ENCODE measurements at regions not wholly inside any gene's neighbourhood (a gene's known extent, or its start where the extent isn't known, plus 50 kb on each side); places are given as distances from the start of the nearest gene placed in this dataset.
"Not testable (repeated sequence)": the region's sequence is repeated elsewhere in the genome, so short reads cannot be mapped to it uniquely, and the experiment has no call there.

DNA sequence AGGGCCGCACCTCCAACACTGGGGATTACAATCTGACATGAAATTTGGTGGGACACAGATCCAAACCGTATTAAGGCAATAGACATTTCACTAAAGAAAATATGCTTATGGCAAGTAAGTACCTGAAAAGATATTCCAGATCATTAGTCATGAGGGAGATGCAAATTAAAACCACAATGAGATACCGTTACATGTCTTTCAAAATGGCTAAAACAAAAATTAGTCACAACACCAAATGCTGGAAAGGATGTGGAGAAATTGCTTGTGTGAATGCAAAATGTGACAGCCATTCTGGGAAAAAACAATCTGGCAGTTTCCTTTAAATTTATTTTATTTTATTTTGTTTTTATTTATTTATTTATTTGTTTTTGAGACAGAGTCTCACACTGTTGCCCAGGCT is 82.3 kb upstream of the PTGDR start:
- H2AFZ ChIP-seq (ENCODE audit: low read length): no peak overlapping the region
- TF ChIP-seq, protein P1, sequence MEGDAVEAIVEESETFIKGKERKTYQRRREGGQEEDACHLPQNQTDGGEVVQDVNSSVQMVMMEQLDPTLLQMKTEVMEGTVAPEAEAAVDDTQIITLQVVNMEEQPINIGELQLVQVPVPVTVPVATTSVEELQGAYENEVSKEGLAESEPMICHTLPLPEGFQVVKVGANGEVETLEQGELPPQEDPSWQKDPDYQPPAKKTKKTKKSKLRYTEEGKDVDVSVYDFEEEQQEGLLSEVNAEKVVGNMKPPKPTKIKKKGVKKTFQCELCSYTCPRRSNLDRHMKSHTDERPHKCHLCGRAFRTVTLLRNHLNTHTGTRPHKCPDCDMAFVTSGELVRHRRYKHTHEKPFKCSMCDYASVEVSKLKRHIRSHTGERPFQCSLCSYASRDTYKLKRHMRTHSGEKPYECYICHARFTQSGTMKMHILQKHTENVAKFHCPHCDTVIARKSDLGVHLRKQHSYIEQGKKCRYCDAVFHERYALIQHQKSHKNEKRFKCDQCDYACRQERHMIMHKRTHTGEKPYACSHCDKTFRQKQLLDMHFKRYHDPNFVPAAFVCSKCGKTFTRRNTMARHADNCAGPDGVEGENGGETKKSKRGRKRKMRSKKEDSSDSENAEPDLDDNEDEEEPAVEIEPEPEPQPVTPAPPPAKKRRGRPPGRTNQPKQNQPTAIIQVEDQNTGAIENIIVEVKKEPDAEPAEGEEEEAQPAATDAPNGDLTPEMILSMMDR (IDR thresholded peaks at IDR 0.05; ENCODE audit: extremely low read depth, low read depth, low read length): no peak

DNA sequence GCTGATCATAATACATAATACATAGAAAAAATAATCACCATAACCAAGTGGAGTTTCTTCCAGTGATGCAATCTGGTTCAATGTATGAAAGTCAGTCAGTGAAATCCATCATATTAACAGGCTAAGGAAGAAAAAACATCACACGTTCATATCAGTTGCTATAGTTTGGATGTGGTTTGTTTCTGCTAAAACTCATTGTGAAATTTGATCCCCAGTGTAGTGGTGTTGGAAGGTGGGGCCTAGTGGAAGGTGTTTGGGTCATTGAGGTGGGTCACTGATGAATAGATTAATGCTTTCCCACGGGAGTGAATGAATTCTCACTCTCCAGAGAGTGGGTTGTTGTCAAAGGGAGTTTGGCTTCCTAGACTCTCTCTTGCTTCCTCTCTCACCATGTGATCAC is 84.6 kb upstream of the PTGDR start:
- Histone ChIP-seq H2AFZ (ENCODE audit: low read length) (no peak overlapping the region), H3K27ac (ENCODE audit: low read depth, low read length) (no peak overlapping the region), H3K27me3 (ENCODE audit: insufficient read depth, low read length) (peaks cover 4% of the 10 kb centered on the region), H3K79me2 (ENCODE audit: insufficient read depth, low read length) (no peaks in the 10 kb centered on the region), H3K9me3 (ENCODE audit: low read depth, low read length) (no peaks in the 10 kb centered on the region), H4K20me1 (ENCODE audit: insufficient read depth, low read length) (no peaks in the 10 kb centered on the region), H3K4me2 (ENCODE audit: insufficient read depth, low read length) (no peak overlapping the region), H3K4me1 (ENCODE audit: insufficient read depth, low read length) (no peaks in the 10 kb centered on the region), H3K4me3 (ENCODE audit: insufficient read depth, low read length) (no peak overlapping the region), H3K36me3 (ENCODE audit: insufficient read depth, low read length) (no peaks in the 10 kb centered on the region)
- TF ChIP-seq, protein P1 (IDR thresholded peaks at IDR 0.05; ENCODE audit: extremely low read depth, low read depth, low read length): no peak
- DNase-seq (ENCODE audit: insufficient read length, low spot score, missing footprints): no peak

More for the DNA sequence above, 82.3 kb upstream of the PTGDR start:
- no peak overlapping the region for H3K27ac ChIP-seq (ENCODE audit: low read depth, low read length)
- no peak overlapping the region for H3K4me3 ChIP-seq (ENCODE audit: insufficient read depth, low read length)
- no peak overlapping the region for H3K4me2 ChIP-seq (ENCODE audit: insufficient read depth, low read length)
- no peak for DNase-seq (ENCODE audit: insufficient read length, low spot score, missing footprints)
- H3K79me2 ChIP-seq (ENCODE audit: insufficient read depth, low read length): no peaks in the 10 kb centered on the region
- no peaks in the 10 kb centered on the region for H3K9me3 ChIP-seq (ENCODE audit: low read depth, low read length)
- H4K20me1 ChIP-seq (ENCODE audit: insufficient read depth, low read length): no peaks in the 10 kb centered on the region
- no peaks in the 10 kb centered on the region for H3K4me1 ChIP-seq (ENCODE audit: insufficient read depth, low read length)
- peaks cover 4% of the 10 kb centered on the region for H3K27me3 ChIP-seq (ENCODE audit: insufficient read depth, low read length)
- no peaks in the 10 kb centered on the region for H3K36me3 ChIP-seq (ENCODE audit: insufficient read depth, low read length)

DNA sequence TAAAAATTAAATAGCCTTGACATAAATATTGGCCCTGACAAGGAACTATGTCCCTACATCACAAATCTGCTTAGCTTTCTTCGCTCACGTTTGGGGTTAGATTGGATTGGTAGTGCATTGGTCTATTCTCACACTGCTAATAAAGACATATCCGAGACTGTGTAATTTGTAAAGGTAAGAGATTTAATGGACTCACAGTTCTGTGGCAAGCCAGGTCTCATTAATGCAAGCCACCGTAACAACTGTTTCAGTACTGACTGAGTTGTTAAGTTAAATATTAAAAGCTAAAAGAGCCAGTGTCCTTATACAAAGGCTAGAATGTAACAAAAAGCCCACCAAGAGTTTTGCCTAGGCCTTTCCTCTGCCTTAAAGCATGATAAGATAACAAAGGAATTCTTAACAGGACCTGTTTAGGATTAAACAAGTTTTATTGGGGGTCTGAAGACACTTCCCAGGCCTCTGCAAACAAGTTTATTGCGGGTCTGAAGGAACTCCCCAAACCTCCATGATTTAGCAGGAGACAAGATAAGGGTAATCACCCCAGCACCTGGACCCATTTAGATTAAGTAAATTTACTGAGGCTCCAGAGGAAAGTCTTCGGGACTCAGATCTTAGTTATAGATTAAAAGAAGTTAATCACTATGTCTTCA is 88.2 kb upstream of the PTGDR start:
- Histone ChIP-seq H2AFZ (ENCODE audit: low read length) (no peak overlapping the region), H3K4me1 (ENCODE audit: insufficient read depth, low read length) (no peaks in the 10 kb centered on the region), H3K27me3 (ENCODE audit: insufficient read depth, low read length) (peaks cover 15% of the 10 kb centered on the region), H3K9me3 (ENCODE audit: low read depth, low read length) (no peaks in the 10 kb centered on the region), H4K20me1 (ENCODE audit: insufficient read depth, low read length) (no peaks in the 10 kb centered on the region), H3K79me2 (ENCODE audit: insufficient read depth, low read length) (no peaks in the 10 kb centered on the region), H3K36me3 (ENCODE audit: insufficient read depth, low read length) (no peaks in the 10 kb centered on the region), H3K4me3 (ENCODE audit: insufficient read depth, low read length) (no peak overlapping the region), H3K27ac (ENCODE audit: low read depth, low read length) (no peak overlapping the region), H3K4me2 (ENCODE audit: insufficient read depth, low read length) (no peak overlapping the region)
- TF ChIP-seq, protein P1 (IDR thresholded peaks at IDR 0.05; ENCODE audit: extremely low read depth, low read depth, low read length): no peak
- no peak for DNase-seq (ENCODE audit: insufficient read length, low spot score, missing footprints)

DNA sequence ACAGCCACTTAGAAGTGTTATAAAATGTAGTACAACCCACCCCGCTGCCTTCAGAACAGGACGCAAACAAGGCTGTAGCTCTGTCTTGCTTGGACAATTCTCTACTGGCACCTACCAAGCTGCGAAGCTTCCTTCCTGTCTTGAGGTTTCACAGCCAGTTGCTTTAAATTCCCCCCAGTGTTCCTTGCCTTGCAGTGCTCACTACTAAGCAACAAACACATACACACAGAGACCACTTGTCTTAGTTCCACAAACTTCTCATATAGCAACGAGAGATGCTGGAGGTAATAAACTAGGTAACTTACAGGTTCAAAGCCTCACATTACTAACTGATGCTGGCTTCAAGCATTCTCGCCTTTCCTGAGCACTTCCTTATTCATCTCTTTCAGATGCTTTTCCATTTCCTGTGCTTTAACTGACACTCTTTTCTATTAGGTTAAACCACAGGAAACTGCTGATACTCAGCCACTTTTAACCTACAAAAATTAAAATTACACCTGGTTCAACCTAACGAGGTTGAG is 91.5 kb upstream of the PTGDR start:
- TF ChIP-seq, protein P1 (IDR thresholded peaks at IDR 0.05; ENCODE audit: extremely low read depth, low read depth, low read length): no peak
- peak; percentile 23 for DNase-seq (ENCODE audit: insufficient read length, low spot score, missing footprints)
- H3K4me3 ChIP-seq (ENCODE audit: insufficient read depth, low read length): no peak overlapping the region
- peaks cover 3% of the 10 kb centered on the region for H3K9me3 ChIP-seq (ENCODE audit: low read depth, low read length)
- no peak overlapping the region for H3K4me2 ChIP-seq (ENCODE audit: insufficient read depth, low read length)
- H3K4me1 ChIP-seq (ENCODE audit: insufficient read depth, low read length): no peaks in the 10 kb centered on the region
- no peaks in the 10 kb centered on the region for H3K79me2 ChIP-seq (ENCODE audit: insufficient read depth, low read length)
- H3K27me3 ChIP-seq (ENCODE audit: insufficient read depth, low read length): peaks cover 12% of the 10 kb centered on the region
- H2AFZ ChIP-seq (ENCODE audit: low read length): peak overlapping the region; percentile 42
- no peaks in the 10 kb centered on the region for H3K36me3 ChIP-seq (ENCODE audit: insufficient read depth, low read length)
- no peaks in the 10 kb centered on the region for H4K20me1 ChIP-seq (ENCODE audit: insufficient read depth, low read length)
- H3K27ac ChIP-seq (ENCODE audit: low read depth, low read length): no peak overlapping the region

DNA sequence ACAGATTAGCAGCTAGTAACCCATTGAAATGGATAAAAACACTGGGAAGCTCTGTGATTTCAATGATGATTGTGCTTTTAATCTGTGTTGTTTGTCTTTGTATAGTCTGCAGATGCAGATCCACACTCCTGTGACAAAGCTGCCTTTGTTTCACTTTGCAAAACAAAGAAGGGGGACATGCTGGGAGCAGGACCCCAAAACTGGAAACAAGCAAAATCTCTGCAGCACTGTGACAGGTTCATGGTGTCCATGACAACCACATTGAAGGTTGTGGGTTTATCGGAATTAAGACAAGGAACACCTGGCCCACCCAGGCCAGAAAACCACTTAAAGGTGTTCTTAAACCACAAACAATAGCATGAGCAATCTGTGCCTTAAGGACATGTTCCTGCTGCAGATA is 95.6 kb upstream of the PTGDR start:
- not testable (repeated sequence) for DNase-seq (ENCODE audit: insufficient read length, low spot score, missing footprints)

More for the DNA sequence above, 95.6 kb upstream of the PTGDR start:
- not testable (repeated sequence) for H3K4me2 ChIP-seq (ENCODE audit: insufficient read depth, low read length); H3K4me1 ChIP-seq (ENCODE audit: insufficient read depth, low read length); H4K20me1 ChIP-seq (ENCODE audit: insufficient read depth, low read length); H3K27ac ChIP-seq (ENCODE audit: low read depth, low read length); H3K4me3 ChIP-seq (ENCODE audit: insufficient read depth, low read length); H2AFZ ChIP-seq (ENCODE audit: low read length); H3K36me3 ChIP-seq (ENCODE audit: insufficient read depth, low read length); H3K79me2 ChIP-seq (ENCODE audit: insufficient read depth, low read length); H3K9me3 ChIP-seq (ENCODE audit: low read depth, low read length)
- H3K27me3 ChIP-seq (ENCODE audit: insufficient read depth, low read length): peaks cover 12% of the 10 kb centered on the region

All from osteoblast (primary cell).